HG02798 (cell line): ENCODE measurements at regions not wholly inside any gene's neighbourhood (a gene's known extent, or its start where the extent isn't known, plus 50 kb on each side); places are given as distances from the start of the nearest gene placed in this dataset.
"Not testable (repeated sequence)": the region's sequence is repeated elsewhere in the genome, so short reads cannot be mapped to it uniquely, and the experiment has no call there.

Source experiments
- ATAC-seq: cut with Tn5 transposase; IDR thresholded peaks from one replicate; pipeline ENCODE4 v1.9.1; 2021; ENCODE audit warnings: mild to moderate bottlenecking; ENCODE audit not compliant: unreplicated experiment, poor library complexity

DNA sequence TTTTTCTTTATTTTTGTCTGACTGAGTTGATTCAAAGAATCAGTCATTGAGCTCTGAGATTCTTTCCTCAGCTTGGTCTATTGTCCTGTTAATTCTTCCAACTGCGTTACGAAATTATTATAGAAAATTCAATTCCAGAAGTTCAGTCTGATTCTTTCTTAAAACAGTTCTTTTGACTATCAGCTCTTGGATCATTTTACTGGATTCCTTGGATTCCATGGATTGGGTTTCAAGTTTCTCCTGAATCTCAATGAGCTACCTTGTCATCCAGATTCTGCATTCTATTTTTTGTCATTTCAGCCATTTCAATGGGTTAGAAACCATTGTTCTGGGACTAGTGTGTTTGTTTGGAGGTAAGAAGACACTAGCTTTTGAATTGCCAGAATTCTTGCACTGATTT, 169.3 kb downstream of the PCDH20 start:
- no peak for ATAC-seq

DNA sequence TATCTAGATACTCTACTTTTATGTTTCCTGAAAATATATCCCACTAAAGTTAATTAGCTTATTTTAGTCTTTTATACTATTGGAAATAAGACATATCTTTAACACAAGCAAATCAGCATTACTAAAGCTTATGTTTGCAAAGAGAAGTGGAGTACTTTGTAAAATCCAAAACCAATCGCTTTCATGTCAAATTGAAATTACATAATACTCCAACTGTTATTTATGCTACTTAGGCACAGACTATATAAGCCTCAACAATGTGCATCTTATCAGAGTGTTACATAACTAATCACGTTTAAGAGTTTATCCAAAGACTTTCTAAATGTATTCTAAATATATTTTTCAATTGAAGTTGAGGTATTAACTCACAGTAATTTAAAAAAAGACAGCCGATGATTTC, 200.0 kb downstream of the PCDH20 start:
- no peak for ATAC-seq

DNA sequence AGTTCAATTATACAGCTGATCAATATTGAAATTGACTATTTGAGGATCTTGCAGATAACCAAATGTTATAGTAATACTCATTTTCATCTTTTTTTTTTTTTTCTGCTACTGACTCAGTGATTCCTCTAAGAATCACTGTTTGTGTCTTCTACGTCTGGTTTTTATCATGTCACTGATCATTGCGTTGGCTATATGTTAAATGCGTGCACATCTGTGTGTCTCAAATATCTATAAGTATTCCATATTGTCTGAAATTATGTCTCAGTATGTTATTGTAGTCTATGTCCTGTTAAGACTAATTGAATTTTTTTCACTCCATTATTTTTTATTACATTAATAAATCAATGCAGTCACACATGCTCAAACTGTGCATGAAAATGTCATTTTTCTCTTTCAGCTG, 200.5 kb downstream of the PCDH20 start:
- ATAC-seq: no peak

DNA sequence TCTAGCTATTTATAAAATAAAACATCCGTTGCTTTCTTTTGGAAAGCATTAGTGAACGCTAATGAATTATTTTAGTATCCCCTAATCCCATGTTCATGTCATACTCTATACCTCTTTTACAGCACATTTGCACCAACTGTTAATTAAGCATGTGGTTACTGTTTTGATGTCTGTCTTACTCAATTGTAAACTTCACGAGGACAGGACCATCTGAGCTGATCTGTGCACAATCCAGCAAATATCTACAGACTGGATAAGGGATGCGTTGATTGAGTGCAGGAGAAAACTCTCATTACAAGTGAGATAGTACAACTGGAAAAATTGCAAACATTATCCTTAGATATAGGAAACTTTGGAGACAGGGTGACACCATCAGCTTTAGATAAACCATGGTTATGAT, 201.1 kb downstream of the PCDH20 start:
- ATAC-seq: no peak

DNA sequence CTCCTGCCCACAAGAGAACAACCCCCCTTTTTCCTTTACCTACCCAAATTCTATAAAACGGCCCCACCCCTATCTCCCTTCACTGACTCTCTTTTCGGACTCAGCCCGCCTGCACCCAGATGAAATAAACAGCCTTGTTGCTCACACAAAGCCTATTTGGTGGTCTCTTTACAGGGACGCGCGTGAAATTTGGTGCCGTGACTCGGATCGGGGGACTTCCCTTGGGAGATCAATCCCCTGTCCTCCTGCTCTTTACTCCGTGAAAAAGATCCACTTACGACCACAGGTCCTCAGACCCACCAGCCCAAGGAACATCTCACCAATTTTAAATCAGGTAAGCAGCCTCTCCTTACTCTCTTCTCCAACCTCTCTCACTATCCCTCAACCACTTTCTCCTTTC, 209.8 kb downstream of the PCDH20 start:
- not testable (repeated sequence) for ATAC-seq

DNA sequence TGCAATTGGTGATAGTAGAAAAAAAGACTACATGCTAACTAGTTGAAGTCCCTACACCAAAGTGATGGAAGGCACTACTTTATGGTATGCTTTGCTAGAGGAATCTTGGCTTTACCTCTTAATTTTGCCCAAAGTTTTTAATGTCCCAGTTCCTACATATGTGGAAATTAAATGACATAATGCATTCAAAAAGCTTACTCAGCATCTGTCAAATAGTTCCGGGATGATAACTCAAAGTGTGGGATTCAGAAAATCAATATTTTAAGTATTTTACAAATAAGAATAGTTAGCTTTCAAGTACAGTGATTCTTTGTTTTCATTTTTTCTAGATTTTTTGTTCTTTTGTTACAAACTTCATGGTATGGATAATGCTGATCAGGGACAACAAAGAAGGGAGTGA, 211.6 kb downstream of the PCDH20 start:
- ATAC-seq: no peak

DNA sequence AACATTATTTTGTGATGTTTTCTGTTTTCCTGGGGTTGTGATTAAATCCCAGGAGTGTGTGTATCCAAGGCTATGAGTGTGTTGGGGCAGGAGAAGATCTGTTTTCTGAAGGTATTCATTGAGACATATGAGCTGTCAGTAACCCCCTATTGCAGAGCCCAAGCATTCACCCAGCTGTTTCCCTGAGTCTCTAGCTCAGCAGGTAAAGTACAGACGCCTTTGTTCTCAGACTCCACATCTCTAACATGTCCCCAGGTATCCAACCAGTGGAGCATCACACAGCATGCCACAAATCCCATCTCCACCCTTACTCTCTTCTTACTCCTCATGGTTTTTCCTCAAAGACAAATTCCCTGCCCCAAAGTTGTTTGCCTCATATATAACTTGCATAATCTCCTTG, 213.6 kb downstream of the PCDH20 start:
- ATAC-seq: no peak

DNA sequence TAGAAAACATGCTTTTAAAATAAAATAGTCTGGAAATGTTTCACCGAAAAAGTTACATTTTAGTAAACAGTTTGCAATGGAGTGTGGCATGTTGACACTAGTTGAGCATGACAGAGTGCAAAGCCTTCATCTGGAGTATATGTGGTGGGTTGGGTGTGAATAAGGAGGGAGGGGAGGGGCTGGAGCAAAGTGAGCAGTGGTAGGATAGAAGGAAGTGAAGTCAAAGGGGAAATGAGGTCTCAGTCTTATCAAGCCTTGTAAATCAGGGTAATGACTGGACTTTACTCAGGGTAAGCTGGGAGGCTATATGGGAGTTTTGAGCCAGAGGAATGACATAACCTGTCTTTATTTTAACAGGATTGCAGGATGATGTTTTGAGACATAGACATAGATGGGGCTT, 222.8 kb downstream of the PCDH20 start:
- ATAC-seq: no peak

DNA sequence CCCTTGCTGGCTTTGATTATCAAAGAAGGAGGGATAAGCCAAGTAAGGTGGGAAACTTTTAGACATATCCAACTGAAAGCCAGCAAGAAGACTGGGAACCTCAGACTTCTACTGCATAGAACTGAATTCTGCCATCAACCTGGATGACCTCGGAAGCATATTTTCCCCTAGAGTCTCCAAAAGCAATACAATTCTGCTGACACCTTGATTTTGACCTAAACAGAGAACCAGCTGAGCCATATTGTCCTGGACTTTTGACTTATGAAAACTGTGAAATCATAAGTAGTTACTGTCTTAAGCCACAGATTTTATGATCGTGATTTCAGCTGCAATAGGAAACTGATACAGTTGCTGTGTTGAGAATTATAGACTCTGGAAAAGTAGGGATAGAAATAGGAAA, 227.6 kb downstream of the PCDH20 start:
- ATAC-seq: no peak

DNA sequence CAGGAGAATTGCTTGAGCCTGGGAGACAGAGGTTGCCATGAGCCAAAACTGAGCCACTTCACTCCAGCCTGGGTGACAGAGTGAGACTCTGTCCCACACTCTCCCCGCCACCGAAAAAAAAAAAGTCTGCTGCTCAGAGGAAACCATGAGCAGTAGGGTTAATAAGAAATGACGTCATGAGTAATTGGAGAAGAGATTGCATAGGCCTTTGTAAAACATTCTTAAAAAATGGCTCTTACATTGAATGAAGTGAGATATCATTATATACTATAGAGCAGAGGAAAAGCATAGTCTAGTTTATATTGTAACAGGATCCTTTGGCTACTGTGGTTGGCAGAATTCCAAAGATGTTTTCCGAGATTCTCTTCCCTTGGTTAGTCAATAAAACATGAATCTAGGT, 228.2 kb downstream of the PCDH20 start:
- no peak for ATAC-seq

DNA sequence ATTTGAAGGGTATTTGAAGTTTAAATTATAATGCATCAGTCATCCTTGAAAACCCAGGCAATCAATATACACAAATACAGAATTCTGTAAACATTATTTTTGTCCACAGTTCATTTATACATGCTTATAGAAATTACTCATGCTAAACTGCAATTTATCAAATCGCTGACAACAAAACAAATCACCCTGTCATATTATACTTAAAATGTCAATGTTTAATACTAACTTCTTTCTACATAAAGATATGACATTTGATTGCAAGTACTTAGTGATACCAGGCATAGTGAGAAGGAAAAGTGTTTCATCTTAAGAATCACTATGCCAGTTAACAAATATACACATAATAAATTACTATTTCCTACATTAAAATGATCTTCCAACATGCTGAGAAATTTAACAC, 232.0 kb downstream of the PCDH20 start:
- no peak for ATAC-seq

DNA sequence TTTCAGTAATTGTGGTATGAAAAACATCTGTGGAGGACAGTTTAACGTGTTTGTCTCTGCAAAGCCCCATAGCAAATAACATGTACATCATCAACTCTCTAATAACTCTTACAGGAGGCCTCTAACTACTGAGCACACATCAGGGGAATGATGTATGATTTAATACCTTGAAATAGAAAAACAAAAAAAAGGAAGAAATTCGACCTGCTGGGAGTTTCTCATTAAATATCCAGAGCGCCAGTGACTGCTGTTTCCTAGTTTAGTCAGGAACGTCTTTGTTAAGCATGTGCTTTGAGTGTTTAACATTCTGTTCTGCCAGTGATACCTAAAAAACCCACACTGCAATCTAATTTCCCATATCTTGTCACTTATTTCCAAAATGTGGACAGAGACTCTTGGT, 235.4 kb downstream of the PCDH20 start:
- no peak for ATAC-seq

DNA sequence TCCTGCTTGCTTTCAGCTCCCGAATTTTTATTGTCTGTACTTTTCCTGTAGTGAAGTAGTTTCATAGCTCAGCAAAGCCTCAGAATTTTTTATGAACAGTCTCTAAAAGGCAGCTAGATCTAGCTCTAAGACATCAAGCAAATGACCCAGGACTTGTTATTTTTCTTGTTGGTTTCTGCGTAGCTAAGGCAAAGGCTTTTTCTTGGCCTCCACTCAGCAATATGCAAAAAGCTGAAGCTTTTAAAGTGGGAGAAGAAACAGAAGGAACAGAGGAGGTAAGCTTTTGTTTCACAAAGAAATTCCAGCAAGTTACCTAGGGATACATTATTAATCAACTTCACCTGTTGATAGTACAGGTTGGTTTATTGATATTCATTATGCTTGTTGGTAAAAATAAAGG, 235.9 kb downstream of the PCDH20 start:
- ATAC-seq: no peak

DNA sequence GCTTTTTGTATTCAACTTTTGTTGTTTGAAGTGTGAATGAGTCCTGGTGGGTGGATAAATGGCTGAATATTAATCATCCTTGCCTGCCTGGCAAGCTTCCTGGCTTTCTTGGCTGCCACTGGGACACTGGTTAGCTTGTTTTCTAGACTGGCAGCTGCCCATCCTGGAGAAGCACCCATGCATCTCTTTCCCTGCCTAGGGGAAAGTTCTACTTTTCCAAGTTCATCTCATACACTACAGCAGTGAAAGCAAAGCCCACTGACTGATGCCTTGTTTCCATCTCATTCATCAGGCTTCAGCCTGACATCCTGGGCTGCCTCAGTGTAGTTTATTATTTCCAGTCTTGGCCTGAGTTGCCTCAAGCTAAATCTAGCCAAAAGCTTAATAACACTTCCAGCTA, 244.8 kb downstream of the PCDH20 start:
- ATAC-seq: no peak

DNA sequence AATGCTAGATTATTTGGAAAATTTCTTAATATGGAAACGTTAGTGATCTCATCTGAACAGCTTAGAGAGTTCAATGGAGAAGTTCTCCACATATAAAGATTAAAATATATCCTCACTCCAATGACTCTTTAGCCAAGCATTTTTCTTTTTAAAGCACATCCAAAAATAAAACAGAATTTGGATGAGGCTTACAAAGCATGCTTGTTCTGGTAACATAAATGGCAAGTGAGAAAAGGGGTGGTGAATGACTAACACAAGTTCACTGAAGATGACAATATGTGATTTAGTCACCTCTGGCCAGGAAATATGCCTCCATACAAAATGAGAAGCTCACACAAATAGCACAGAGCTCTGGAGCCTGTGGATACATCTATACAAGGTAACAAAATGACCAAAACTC, 253.0 kb downstream of the PCDH20 start:
- ATAC-seq: no peak

DNA sequence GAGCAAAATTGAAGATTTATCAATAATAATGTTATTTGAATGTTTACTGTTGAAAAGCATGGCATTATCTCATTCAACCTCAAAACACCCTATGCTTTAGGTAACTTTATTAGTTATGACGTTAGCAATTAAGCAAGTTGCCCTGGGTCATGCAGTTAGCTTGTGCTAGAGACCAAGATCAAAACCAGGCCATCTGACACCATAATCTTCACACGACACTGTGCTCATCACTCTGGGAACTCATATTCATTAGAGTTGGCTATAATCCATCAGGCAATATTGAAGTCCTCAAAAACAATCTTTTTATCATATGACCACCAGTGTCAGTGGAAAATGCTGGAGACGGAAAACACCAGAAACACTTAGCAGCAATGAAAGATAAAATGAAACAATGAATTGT, 253.5 kb downstream of the PCDH20 start:
- ATAC-seq: no peak

DNA sequence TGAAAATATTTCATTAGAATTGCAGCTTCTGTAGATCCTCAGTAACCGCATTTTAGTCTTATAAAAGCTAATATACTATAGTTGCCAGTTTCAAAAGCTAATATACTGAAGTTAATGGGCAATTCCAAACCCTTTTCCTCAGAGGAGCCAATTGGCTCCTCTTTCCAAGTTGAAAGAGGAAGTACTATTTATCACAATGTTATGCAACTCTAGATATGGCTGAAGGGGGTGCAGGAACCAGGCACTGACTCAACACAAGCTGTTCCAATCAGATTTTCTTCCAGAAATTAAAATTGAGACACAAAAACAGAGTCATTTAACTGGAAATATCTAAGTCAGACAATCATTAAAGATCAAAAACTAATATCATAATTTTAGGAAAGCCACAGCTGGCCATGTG, 258.9 kb downstream of the PCDH20 start:
- no peak for ATAC-seq

DNA sequence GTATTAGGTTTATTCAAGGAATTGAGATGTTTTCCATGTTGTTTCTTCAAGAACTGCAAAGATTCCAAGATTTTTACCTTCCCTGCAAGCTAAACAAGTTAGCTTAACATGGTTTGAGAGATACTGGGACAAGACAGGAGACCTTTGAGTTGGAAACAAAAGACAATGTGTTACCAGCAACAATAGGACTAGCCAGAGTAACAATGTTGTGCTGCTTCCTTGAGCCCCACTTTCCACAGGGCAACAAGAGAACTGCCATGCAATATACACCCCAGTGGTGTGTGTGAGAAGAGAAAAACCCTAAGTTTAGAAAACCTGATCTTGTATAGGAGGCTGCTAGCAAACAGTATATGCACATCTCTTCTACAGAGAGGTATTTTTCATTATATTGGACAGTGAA, 264.6 kb downstream of the PCDH20 start:
- no peak for ATAC-seq

DNA sequence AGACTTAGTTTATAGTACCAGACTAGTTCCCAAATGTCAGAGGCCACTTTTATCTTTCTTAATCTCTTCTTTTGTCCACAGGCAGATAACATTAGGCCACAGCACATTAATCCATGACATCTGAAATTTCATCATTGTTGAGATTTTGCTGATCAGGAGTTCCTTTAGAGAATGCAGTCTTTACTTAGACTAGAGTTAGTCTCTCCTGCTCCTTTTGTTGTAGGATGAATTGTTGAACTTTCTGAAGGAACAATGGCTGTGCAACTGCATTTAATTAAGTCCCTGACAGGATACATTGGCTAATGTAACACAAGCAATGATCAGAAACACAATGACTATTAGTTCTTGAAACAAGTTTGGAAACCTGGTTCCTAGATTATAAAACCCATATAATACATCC, 266.3 kb downstream of the PCDH20 start:
- ATAC-seq: no peak

DNA sequence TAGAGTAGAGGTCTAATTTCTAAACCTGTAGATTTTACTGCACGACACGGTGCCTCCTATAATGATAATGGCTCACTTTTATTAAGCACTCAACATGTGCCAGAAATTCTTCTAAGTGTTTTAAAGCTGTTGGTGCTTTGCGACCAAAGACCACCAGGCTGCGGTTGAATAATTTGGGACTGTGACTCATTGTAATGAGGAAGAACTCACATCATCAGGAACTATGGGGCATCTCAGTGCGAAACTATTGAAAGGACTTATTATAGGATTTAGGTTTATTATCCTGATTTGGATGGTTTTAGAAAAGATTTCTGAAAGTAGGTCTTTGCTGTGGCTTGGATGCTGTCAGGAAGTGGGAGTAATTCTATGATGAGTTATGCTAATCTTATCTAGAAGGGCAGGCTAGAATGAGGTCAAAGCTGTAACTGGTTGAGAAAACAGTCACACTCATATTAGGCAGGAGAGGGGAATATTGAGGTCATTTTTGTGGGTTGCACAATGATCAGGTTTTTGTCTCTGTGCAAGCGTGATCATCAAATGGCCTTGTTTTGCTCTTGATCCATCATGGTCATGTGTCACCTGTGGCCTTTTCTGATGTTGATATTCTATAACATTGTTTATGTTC, 266.8 kb downstream of the PCDH20 start:
- no peak for ATAC-seq

DNA sequence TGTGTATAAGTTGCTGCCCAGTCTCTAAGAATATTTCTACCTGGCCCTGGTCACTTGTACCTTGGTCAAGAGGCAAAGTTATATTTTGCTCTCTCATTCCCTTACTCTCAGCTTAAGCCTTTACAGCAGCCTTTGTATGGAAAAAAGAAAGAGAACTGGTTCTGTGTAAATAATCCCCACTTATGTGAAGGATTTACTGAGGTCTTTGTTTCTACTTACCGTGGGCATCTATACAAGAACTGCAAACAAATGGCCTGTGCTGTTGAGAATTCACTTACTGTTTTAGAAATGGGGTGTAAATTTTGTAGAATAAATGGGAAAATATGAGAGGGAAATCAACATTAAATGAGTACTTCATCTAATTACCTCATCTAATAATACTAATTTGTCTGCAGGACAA, 267.4 kb downstream of the PCDH20 start:
- no peak for ATAC-seq

DNA sequence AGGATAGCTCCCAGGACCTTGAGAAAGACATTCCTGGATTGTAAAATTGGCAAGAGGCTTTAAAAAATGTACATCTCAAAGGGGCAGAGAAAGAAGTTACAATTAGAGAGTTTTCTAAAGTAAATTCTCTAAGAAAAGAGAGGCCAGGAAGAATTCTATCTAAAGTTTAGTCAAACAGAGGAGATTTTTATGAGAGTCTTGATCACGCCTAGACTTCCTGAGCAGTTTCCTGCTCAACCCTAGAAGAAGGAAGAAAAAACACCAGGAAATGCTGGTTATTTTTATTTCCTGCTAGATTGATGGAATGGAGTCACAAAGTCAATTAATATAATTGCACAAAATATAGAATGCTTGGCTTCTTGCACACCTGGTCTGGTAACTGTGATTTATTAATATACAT, 269.1 kb downstream of the PCDH20 start:
- ATAC-seq: no peak

DNA sequence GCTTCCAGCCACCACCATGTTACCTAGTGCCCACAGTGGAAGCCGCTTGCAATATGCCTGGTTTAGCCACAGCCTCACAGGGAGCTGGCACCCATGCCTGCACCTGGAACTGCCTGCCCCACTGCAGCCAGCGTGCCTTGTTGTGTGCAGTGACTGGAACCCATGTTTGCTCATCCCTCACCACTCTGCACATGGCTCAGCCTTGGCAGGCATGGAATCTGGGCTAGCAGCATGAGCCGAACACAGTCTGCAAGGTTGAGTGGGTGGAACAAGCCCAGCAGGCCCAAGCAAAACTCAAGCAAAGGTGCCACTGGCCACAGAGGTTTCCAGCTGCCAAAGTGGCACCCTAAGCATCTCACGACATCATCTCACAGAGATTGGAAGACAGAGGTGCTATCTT, 269.5 kb downstream of the PCDH20 start:
- no peak for ATAC-seq
